ENCODE measurements at regions not wholly inside any gene's neighbourhood (a gene's known extent, or its start where the extent isn't known, plus 50 kb on each side); places are given as distances from the start of the nearest gene placed in this dataset.

- DNase-seq (ENCODE audit: low read depth in 2 of 2), result no peak
These were observed 81.4 kb upstream of the KLF13 start for GRCh38 chr15:31245135-31245689.

GRCh38 chr15:31245756-31246155 is 80.9 kb upstream of the KLF13 start:
- DNase-seq (ENCODE audit: low read depth in 2 of 2), result no peak

GRCh38 chr15:31247404-31247803 is 79.2 kb upstream of the KLF13 start:
- no peak for DNase-seq (ENCODE audit: low read depth in 2 of 2)

- no peak for DNase-seq (ENCODE audit: low read depth in 2 of 2)
These were observed 78.4 kb upstream of the KLF13 start for GRCh38 chr15:31248263-31248662.

GRCh38 chr15:31248951-31249350 is 77.7 kb upstream of the KLF13 start:
- no peak for DNase-seq (ENCODE audit: low read depth in 2 of 2)

GRCh38 chr15:31250033-31250432 is 76.6 kb upstream of the KLF13 start:
- DNase-seq (ENCODE audit: low read depth in 2 of 2), result no peak

GRCh38 chr15:31251165-31251564 is 75.5 kb upstream of the KLF13 start:
- DNase-seq (ENCODE audit: low read depth in 2 of 2), result no peak

GRCh38 chr15:31252171-31252785 is 74.4 kb upstream of the KLF13 start:
- no peak for DNase-seq (ENCODE audit: low read depth in 2 of 2)

- DNase-seq (ENCODE audit: low read depth in 2 of 2), result peak; percentile 33 to 39
These were observed 72.0 kb upstream of the KLF13 start for GRCh38 chr15:31254431-31255175.

GRCh38 chr15:31255176-31255510 is 71.5 kb upstream of the KLF13 start:
- no peak for DNase-seq (ENCODE audit: low read depth in 2 of 2)

- no peak for DNase-seq (ENCODE audit: low read depth in 2 of 2)
These were observed 70.8 kb upstream of the KLF13 start for GRCh38 chr15:31255732-31256377.

- DNase-seq (ENCODE audit: low read depth in 2 of 2), result no peak
These were observed 70.0 kb upstream of the KLF13 start for GRCh38 chr15:31256378-31257265.

- no peak for DNase-seq (ENCODE audit: low read depth in 2 of 2)
These were observed 69.3 kb upstream of the KLF13 start for GRCh38 chr15:31257286-31257685.

- no peak for DNase-seq (ENCODE audit: low read depth in 2 of 2)
These were observed 68.4 kb upstream of the KLF13 start for GRCh38 chr15:31258260-31258659.

GRCh38 chr15:31259562-31260252 is 66.9 kb upstream of the KLF13 start:
- DNase-seq (ENCODE audit: low read depth in 2 of 2), result no peak

GRCh38 chr15:31260646-31261265 is 65.9 kb upstream of the KLF13 start:
- no peak for DNase-seq (ENCODE audit: low read depth in 2 of 2)

GRCh38 chr15:31261266-31262142 is 65.1 kb upstream of the KLF13 start:
- no peak for DNase-seq (ENCODE audit: low read depth in 2 of 2)

GRCh38 chr15:31262143-31262530 is 64.5 kb upstream of the KLF13 start:
- DNase-seq (ENCODE audit: low read depth in 2 of 2), result no peak

- DNase-seq (ENCODE audit: low read depth in 2 of 2), result no peak
These were observed 63.5 kb upstream of the KLF13 start for GRCh38 chr15:31262901-31263671.

All from fibroblast of skin of left biceps (primary cell).